Type B pancreatic cell (in vitro differentiated cells): ENCODE measurements at regions not wholly inside any gene's neighbourhood (a gene's known extent, or its start where the extent isn't known, plus 50 kb on each side); places are given as distances from the start of the nearest gene placed in this dataset.

Experiments used
- DNase-seq: peaks from one replicate; pipeline ENCODE4 v3.0.0; 2021; ENCODE audit warnings: mixed read lengths; ENCODE audit not compliant: unreplicated experiment; ENCODE audit errors: extremely low spot score
- H3K27ac Mint-ChIP-seq: 2 replicates; pipeline ENCODE4 v1.8.0; 2021; ENCODE audit warnings: mild to moderate bottlenecking, mixed read lengths
- H3K27me3 Mint-ChIP-seq: 2 replicates; pipeline ENCODE4 v1.8.0; 2021; ENCODE audit warnings: mixed read lengths
- H3K36me3 Mint-ChIP-seq: 2 replicates; pipeline ENCODE4 v1.8.0; 2021; ENCODE audit warnings: mixed read lengths
- H3K4me1 Mint-ChIP-seq: one replicate; pipeline ENCODE4 v1.8.0; 2021; ENCODE audit warnings: mixed read lengths; ENCODE audit not compliant: unreplicated experiment
- H3K4me3 Mint-ChIP-seq: 2 replicates; pipeline ENCODE4 v1.8.0; 2021; ENCODE audit warnings: mild to moderate bottlenecking, mixed read lengths
- H3K9me3 Mint-ChIP-seq: 2 replicates; pipeline ENCODE4 v1.8.0; 2021; ENCODE audit warnings: mixed read lengths
- TF ChIP-seq, protein P1 (sequence below): fragments of 200-600 bp; sonication (generic); conservative IDR thresholded peaks from 2 replicates; pipeline ENCODE4 v1.5.0; 2021; ENCODE audit warnings: antibody characterized with exemption, mild to moderate bottlenecking

DNA sequence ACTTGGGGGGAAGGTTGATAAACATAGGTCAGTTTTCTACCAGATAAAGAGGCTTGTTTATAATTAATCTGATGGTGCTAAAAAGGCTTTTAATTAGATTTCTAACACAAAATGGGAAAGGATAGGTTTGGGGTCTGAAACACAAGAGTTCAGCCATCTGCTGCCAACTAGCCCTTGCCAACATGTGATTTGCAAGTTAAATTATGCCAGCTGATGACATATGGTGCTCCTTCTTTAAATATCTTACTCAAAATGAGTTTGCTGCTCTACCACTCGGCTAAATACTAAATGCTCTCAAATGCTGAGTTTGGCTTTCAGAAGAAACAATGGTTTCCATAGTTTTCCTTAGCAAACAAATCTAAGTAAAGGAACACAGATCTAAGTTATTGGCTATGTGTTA, 557.8 kb upstream of the CCDC54 start:
- H3K27ac Mint-ChIP-seq = no peak overlapping the region
- H3K4me1 Mint-ChIP-seq = peaks cover 2% of the 10 kb centered on the region
- no peaks in the 10 kb centered on the region for H3K36me3 Mint-ChIP-seq
- TF ChIP-seq, protein P1, sequence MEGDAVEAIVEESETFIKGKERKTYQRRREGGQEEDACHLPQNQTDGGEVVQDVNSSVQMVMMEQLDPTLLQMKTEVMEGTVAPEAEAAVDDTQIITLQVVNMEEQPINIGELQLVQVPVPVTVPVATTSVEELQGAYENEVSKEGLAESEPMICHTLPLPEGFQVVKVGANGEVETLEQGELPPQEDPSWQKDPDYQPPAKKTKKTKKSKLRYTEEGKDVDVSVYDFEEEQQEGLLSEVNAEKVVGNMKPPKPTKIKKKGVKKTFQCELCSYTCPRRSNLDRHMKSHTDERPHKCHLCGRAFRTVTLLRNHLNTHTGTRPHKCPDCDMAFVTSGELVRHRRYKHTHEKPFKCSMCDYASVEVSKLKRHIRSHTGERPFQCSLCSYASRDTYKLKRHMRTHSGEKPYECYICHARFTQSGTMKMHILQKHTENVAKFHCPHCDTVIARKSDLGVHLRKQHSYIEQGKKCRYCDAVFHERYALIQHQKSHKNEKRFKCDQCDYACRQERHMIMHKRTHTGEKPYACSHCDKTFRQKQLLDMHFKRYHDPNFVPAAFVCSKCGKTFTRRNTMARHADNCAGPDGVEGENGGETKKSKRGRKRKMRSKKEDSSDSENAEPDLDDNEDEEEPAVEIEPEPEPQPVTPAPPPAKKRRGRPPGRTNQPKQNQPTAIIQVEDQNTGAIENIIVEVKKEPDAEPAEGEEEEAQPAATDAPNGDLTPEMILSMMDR = no peak
- no peak for DNase-seq
- no peaks in the 10 kb centered on the region for H3K9me3 Mint-ChIP-seq
- no peak overlapping the region for H3K4me3 Mint-ChIP-seq
- no peaks in the 10 kb centered on the region for H3K27me3 Mint-ChIP-seq

- no peak overlapping the region for H3K4me3 Mint-ChIP-seq
- no peaks in the 10 kb centered on the region for H3K36me3 Mint-ChIP-seq
Measured at GRCh38 chr3:106820726-106821362, 556.4 kb upstream of the CCDC54 start.

GRCh38 chr3:106821801-106822200, 555.4 kb upstream of the CCDC54 start:
- no peaks in the 10 kb centered on the region for H3K9me3 Mint-ChIP-seq
- TF ChIP-seq, protein P1 = no peak
- H3K36me3 Mint-ChIP-seq = no peaks in the 10 kb centered on the region
- H3K27ac Mint-ChIP-seq = no peak overlapping the region
- H3K4me3 Mint-ChIP-seq = no peak overlapping the region
- peaks cover 18% of the 10 kb centered on the region for H3K4me1 Mint-ChIP-seq
- DNase-seq = no peak
- no peaks in the 10 kb centered on the region for H3K27me3 Mint-ChIP-seq

More at GRCh38 chr3:106820726-106821362, 556.4 kb upstream of the CCDC54 start:
- H3K9me3 Mint-ChIP-seq = no peaks in the 10 kb centered on the region
- TF ChIP-seq, protein P1 = no peak
- H3K4me1 Mint-ChIP-seq = peaks cover 9% of the 10 kb centered on the region
- no peak for DNase-seq
- H3K27me3 Mint-ChIP-seq = no peaks in the 10 kb centered on the region
- H3K27ac Mint-ChIP-seq = no peak overlapping the region

- Mint-ChIP-seq H3K36me3 (no peaks in the 10 kb centered on the region), H3K4me1 (peaks cover 21% of the 10 kb centered on the region), H3K9me3 (no peaks in the 10 kb centered on the region), H3K27ac (no peak overlapping the region), H3K4me3 (no peak overlapping the region), H3K27me3 (no peaks in the 10 kb centered on the region)
- TF ChIP-seq, protein P1 = no peak
- no peak for DNase-seq
Measured at GRCh38 chr3:106822204-106822603, 555.0 kb upstream of the CCDC54 start.

GRCh38 chr3:106823701-106824100, 553.5 kb upstream of the CCDC54 start:
- Mint-ChIP-seq H3K27me3 (no peaks in the 10 kb centered on the region), H3K9me3 (no peaks in the 10 kb centered on the region), H3K36me3 (no peaks in the 10 kb centered on the region), H3K27ac (no peak overlapping the region), H3K4me3 (no peak overlapping the region), H3K4me1 (peaks cover 32% of the 10 kb centered on the region)
- TF ChIP-seq, protein P1 = no peak
- no peak for DNase-seq
